ENCODE measurements at regions not wholly inside any gene's neighbourhood (a gene's known extent, or its start where the extent isn't known, plus 50 kb on each side); places are given as distances from the start of the nearest gene placed in this dataset.

DNA sequence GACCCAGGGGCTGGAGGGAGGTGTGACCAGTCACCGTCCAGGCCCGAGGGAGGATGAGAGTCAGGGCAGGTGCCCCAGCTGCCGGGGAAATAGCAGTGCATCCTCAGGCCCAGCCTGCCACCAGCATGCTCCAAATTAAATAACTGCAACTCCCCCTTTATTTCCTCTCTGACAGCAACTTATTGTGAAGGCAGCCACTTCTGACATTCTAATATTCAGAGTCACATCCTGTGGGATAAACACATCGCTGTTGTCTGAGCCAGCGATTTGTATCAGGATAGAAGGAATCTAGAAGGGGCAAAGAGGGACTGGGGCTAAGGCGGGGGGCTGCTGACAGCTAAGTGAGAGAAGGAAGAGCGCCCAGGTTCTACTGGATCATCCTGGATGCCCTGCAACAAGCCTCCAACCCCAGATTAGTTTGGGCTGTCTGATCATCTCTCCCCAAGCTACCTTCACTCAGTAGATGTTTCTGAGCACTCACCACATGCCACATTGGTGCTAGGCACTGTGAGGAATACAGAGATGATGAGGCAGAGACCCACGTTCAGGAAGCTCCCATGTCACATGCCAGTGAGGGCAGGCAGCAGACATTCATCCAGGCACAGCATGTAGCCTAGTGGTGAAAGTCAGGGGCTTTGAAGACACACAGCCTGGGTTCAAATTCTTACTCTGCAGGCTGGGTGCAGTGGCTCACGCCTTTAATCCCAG is 214.1 kb downstream of the BUD13 start:
- no peak for DNase-seq (ENCODE audit: low spot score)
- in situ Hi-C loops (cut with MboI; ENCODE audit: low sequenced_read_pairs, unreplicated experiment): no loop called here
- TF ChIP-seq, protein P1, sequence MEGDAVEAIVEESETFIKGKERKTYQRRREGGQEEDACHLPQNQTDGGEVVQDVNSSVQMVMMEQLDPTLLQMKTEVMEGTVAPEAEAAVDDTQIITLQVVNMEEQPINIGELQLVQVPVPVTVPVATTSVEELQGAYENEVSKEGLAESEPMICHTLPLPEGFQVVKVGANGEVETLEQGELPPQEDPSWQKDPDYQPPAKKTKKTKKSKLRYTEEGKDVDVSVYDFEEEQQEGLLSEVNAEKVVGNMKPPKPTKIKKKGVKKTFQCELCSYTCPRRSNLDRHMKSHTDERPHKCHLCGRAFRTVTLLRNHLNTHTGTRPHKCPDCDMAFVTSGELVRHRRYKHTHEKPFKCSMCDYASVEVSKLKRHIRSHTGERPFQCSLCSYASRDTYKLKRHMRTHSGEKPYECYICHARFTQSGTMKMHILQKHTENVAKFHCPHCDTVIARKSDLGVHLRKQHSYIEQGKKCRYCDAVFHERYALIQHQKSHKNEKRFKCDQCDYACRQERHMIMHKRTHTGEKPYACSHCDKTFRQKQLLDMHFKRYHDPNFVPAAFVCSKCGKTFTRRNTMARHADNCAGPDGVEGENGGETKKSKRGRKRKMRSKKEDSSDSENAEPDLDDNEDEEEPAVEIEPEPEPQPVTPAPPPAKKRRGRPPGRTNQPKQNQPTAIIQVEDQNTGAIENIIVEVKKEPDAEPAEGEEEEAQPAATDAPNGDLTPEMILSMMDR (IDR thresholded peaks at IDR 0.05; ENCODE audit: borderline replicate concordance, control extremely low read depth, extremely low read depth, insufficient read depth, missing control alignments): no peak

DNA sequence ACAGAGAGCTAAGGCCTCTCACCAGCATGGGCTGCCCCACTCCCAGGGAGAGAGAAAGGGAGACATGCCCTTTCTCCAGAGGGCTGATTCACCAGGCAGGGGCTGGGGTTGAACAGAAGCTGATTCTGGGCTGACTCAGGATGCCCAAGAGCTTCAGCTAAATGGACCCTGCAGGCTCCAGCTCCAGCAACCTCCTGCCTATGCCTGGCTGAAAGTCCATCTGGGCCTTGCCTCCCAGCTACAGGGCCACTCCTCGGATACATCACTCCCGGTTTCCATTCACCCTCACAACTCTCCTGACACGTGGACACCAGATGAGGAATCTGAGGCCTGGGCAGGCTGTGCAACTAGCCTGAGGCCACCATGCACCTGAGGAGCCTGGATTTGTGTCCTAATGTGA is 215.5 kb downstream of the BUD13 start:
- TF ChIP-seq, protein P1 (IDR thresholded peaks at IDR 0.05; ENCODE audit: borderline replicate concordance, control extremely low read depth, extremely low read depth, insufficient read depth, missing control alignments): no peak
- no peak for DNase-seq (ENCODE audit: low spot score)
- in situ Hi-C loops (cut with MboI; ENCODE audit: low sequenced_read_pairs, unreplicated experiment): no loop called here

DNA sequence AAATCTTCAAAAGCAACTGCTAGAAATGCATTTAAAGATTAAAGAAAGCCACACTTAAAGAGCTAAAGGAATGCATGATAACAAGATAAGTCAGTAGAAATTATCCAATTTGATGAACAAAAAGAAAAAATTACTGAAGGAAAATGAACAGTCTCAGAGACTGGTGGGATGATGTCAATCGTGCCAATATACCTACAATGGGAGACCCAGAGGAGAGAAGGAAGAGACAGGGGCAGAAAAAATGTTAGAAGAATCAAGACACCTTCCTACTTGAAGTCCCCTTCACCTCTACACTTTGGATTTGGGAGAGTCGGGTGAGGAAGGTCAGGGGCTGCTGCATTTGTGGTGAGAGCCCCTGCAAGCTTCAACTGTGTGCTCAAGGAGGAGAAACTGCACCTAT is 216.3 kb downstream of the BUD13 start:
- no peak for DNase-seq (ENCODE audit: low spot score)
- TF ChIP-seq, protein P1 (IDR thresholded peaks at IDR 0.05; ENCODE audit: borderline replicate concordance, control extremely low read depth, extremely low read depth, insufficient read depth, missing control alignments): no peak
- in situ Hi-C loops (cut with MboI; ENCODE audit: low sequenced_read_pairs, unreplicated experiment): no loop called here

DNA sequence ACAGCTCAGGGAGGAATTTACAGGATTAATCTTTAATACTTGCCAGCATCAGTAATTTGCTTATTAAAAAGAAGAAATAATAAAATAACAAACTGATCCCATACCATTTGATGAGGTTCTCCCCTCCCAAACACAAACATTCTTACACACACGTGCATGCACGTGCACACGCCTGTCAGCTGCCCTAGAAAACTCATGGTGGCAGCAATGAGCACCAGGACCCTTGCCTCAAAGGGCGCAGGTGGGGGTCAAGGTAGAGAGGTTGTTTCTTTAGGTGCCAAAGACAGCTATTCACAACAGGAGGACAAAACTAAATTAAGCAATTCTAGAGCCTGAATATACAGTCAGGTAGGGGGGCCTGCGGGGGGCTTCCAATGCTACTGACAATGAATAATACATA is 219.3 kb downstream of the BUD13 start:
- in situ Hi-C loops (cut with MboI; ENCODE audit: low sequenced_read_pairs, unreplicated experiment): no loop called here
- no peak for DNase-seq (ENCODE audit: low spot score)
- TF ChIP-seq, protein P1 (IDR thresholded peaks at IDR 0.05; ENCODE audit: borderline replicate concordance, control extremely low read depth, extremely low read depth, insufficient read depth, missing control alignments): no peak

DNA sequence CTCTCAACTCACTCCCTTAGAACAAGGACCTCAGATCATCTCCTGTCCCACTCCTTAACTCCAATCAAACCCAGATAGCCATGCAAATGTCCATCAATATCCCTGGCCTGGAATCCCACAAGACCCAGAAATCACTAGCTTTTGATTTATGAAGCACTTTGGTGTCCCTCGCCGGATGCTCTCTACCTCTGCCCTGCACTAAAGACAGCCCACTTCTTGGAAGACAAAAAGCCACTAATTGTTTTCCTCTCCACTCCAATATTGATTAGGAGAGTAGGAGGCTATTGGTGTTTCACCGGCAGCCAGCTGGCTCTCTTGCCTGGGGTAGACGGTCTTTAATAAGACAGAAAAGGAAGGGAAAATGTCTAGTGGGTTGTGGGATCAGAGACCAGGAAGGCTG is 221.2 kb downstream of the BUD13 start:
- in situ Hi-C loops (cut with MboI; ENCODE audit: low sequenced_read_pairs, unreplicated experiment): no loop called here
- TF ChIP-seq, protein P1 (IDR thresholded peaks at IDR 0.05; ENCODE audit: borderline replicate concordance, control extremely low read depth, extremely low read depth, insufficient read depth, missing control alignments): no peak

DNA sequence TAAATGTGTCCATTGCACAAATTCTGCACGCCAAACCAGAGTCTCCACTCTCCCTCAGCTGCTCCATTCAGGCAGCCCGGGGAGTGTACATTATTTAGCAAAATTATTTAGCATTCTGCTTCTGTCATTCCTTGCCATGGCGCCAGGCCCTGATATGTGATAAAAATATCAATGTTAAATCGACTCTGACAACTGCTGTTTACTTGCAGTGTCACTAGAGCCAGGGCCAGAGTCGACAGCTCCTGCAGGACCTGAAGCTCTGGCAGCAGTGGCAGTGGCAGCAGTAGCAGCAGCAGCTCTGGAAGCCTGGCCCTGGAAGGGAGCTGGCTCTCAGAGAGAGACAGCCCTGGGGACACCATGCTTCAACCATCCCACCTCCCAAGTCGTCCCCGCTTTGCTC is 224.5 kb downstream of the BUD13 start:
- no peak for DNase-seq (ENCODE audit: low spot score)
- in situ Hi-C loops (cut with MboI; ENCODE audit: low sequenced_read_pairs, unreplicated experiment): no loop called here
- TF ChIP-seq, protein P1 (IDR thresholded peaks at IDR 0.05; ENCODE audit: borderline replicate concordance, control extremely low read depth, extremely low read depth, insufficient read depth, missing control alignments): no peak

More for the DNA sequence above, 221.2 kb downstream of the BUD13 start:
- no peak for DNase-seq (ENCODE audit: low spot score)

All from GM13976 (cell line).